SK-N-SH treated with all-trans-retinoic acid at 6 μM for 48 hours (cell line): ENCODE measurements at regions not wholly inside any gene's neighbourhood (a gene's known extent, or its start where the extent isn't known, plus 50 kb on each side); places are given as distances from the start of the nearest gene placed in this dataset.

ENCODE experiments used
- ATAC-seq: fragments of 200-7000 bp; cut with Tn5 transposase; 3 replicates; pipeline ENCODE4 v1.9.1; 2020; ENCODE audit warnings: mild to moderate bottlenecking, moderate library complexity
- ARNTL ChIP-seq: fragments of 450-650 bp; formaldehyde crosslinking; IDR thresholded peaks from 2 replicates; pipeline ENCODE4 v1.5.0; 2020; ENCODE audit warnings: low read depth, mild to moderate bottlenecking, moderate library complexity, borderline replicate concordance
- BACH2 ChIP-seq: fragments of 250-450 bp; sonication (Bioruptor Pico); IDR thresholded peaks from 2 replicates; pipeline ENCODE4 v1.9.0; 2021; ENCODE audit warnings: mild to moderate bottlenecking, borderline replicate concordance
- CSDC2 ChIP-seq: fragments of 250-450 bp; sonication (Bioruptor Pico); IDR thresholded peaks from 2 replicates; pipeline ENCODE4 v1.5.0; 2020; ENCODE audit warnings: mild to moderate bottlenecking, moderate library complexity
- ESRRG ChIP-seq: fragments of 250-450 bp; sonication (Bioruptor Pico); IDR thresholded peaks from 2 replicates; pipeline ENCODE4 v1.6.1; 2021; ENCODE audit warnings: mild to moderate bottlenecking
- GLIS3 ChIP-seq: fragments of 250-450 bp; sonication (Bioruptor Pico); IDR thresholded peaks from 2 replicates; pipeline ENCODE4 v1.5.0; 2020; ENCODE audit warnings: mild to moderate bottlenecking, moderate library complexity
- ISL1 ChIP-seq: fragments of 250-450 bp; sonication (Bioruptor Pico); IDR thresholded peaks from 2 replicates; pipeline ENCODE4 v2.1.2; 2022; ENCODE audit warnings: mild to moderate bottlenecking, moderate library complexity
- OSR1 ChIP-seq: fragments of 250-450 bp; sonication (Bioruptor Pico); IDR thresholded peaks from 2 replicates; pipeline ENCODE4 v1.8.0; 2022; ENCODE audit warnings: moderate library complexity, mild to moderate bottlenecking, inconsistent platforms
- PPARA ChIP-seq: fragments of 250-450 bp; sonication (Bioruptor Pico); IDR thresholded peaks from 2 replicates; pipeline ENCODE4 v1.5.0; 2020; ENCODE audit warnings: mild to moderate bottlenecking, borderline replicate concordance
- RARB ChIP-seq: fragments of 250-450 bp; sonication (Bioruptor Pico); IDR thresholded peaks from 2 replicates; pipeline ENCODE4 v1.8.0; 2021; ENCODE audit warnings: mild to moderate bottlenecking, moderate library complexity
- SNAI2 ChIP-seq: fragments of 250-450 bp; sonication (Bioruptor Pico); IDR thresholded peaks from 2 replicates; pipeline ENCODE4 v1.5.0; 2020; ENCODE audit warnings: mild to moderate bottlenecking, moderate library complexity
- TCF4 ChIP-seq: fragments of 250-450 bp; sonication (Bioruptor Pico); IDR thresholded peaks from 2 replicates; pipeline ENCODE4 v1.8.0; 2021; ENCODE audit warnings: mild to moderate bottlenecking, moderate library complexity, borderline replicate concordance
- TOX ChIP-seq: fragments of 250-450 bp; sonication (Bioruptor Pico); IDR thresholded peaks from 2 replicates; pipeline ENCODE4 v1.8.0; 2021; ENCODE audit warnings: mild to moderate bottlenecking, moderate library complexity, borderline replicate concordance
- ZC3H10 ChIP-seq: fragments of 250-450 bp; sonication (Bioruptor Pico); IDR thresholded peaks from 2 replicates; pipeline ENCODE4 v1.5.1; 2021; ENCODE audit warnings: mild to moderate bottlenecking, moderate library complexity
- ZFP30 ChIP-seq: fragments of 450-650 bp; formaldehyde crosslinking; IDR thresholded peaks from 2 replicates; pipeline ENCODE4 v1.5.0; 2022; ENCODE audit warnings: mild to moderate bottlenecking, moderate library complexity
- ZNF70 ChIP-seq: fragments of 450-650 bp; formaldehyde crosslinking; IDR thresholded peaks from 2 replicates; pipeline ENCODE4 v1.5.0; 2020; ENCODE audit warnings: mild to moderate bottlenecking, moderate library complexity
- ZNF8 ChIP-seq: fragments of 450-650 bp; formaldehyde crosslinking; IDR thresholded peaks from 2 replicates; pipeline ENCODE4 v1.5.0; 2020; ENCODE audit warnings: mild to moderate bottlenecking, moderate library complexity
- TF ChIP-seq, protein P1 (sequence below): fragments of 250-450 bp; sonication (Bioruptor Pico); IDR thresholded peaks from 2 replicates; pipeline ENCODE4 v1.5.1; 2020; ENCODE audit warnings: low read depth, mild to moderate bottlenecking, moderate library complexity
- TF ChIP-seq, protein P2 (sequence below): fragments of 250-450 bp; sonication (Bioruptor Pico); IDR thresholded peaks from 2 replicates; pipeline ENCODE4 v1.5.1; 2021; ENCODE audit warnings: mild to moderate bottlenecking, moderate library complexity
- TF ChIP-seq, protein P3 (sequence below): fragments of 250-450 bp; sonication (Bioruptor Pico); IDR thresholded peaks from 2 replicates; pipeline ENCODE4 v1.8.0; 2021; ENCODE audit warnings: low read depth, mild to moderate bottlenecking, moderate library complexity, borderline replicate concordance

DNA sequence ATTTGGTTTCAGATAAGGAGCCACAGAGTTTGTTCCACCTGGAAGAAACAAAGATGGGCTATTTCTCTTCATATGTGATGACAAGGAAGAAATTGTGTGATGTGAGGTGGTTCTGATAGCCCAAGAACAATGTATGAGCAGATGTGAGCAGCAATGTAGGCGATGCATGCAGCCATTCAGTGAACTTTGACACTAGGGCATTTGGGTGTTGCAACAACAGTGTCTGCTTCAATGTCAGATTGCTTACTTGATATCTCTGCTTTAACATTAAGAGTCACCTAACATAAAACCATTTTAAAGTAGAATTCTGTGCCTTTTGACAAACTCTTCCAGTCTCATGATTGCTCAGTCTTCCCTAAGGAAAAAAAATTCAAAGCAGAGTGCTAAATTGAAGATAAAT is 865.4 kb downstream of the SLITRK6 start:
- TF ChIP-seq CSDC2 (CRISPR knock-in tag) (no peak), SNAI2 (CRISPR knock-in tag) (no peak), ZFP30 (CRISPR knock-in tag) (no peak), ZC3H10 (CRISPR knock-in tag) (no peak), ZNF8 (no peak), OSR1 (CRISPR knock-in tag) (no peak), PPARA (CRISPR knock-in tag) (no peak), BACH2 (CRISPR knock-in tag) (no peak), RARB (CRISPR knock-in tag) (no peak), ARNTL (CRISPR knock-in tag) (no peak), ESRRG (CRISPR knock-in tag) (no peak), TOX (CRISPR knock-in tag) (no peak)
- TF ChIP-seq, protein P1, sequence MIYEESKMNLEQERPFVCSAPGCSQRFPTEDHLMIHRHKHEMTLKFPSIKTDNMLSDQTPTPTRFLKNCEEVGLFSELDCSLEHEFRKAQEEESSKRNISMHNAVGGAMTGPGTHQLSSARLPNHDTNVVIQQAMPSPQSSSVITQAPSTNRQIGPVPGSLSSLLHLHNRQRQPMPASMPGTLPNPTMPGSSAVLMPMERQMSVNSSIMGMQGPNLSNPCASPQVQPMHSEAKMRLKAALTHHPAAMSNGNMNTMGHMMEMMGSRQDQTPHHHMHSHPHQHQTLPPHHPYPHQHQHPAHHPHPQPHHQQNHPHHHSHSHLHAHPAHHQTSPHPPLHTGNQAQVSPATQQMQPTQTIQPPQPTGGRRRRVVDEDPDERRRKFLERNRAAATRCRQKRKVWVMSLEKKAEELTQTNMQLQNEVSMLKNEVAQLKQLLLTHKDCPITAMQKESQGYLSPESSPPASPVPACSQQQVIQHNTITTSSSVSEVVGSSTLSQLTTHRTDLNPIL (CRISPR knock-in tag), result no peak
- TF ChIP-seq, protein P2, sequence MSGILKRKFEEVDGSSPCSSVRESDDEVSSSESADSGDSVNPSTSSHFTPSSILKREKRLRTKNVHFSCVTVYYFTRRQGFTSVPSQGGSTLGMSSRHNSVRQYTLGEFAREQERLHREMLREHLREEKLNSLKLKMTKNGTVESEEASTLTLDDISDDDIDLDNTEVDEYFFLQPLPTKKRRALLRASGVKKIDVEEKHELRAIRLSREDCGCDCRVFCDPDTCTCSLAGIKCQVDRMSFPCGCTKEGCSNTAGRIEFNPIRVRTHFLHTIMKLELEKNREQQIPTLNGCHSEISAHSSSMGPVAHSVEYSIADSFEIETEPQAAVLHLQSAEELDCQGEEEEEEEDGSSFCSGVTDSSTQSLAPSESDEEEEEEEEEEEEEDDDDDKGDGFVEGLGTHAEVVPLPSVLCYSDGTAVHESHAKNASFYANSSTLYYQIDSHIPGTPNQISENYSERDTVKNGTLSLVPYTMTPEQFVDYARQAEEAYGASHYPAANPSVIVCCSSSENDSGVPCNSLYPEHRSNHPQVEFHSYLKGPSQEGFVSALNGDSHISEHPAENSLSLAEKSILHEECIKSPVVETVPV (CRISPR knock-in tag), result no peak
- ATAC-seq, result no peak

DNA sequence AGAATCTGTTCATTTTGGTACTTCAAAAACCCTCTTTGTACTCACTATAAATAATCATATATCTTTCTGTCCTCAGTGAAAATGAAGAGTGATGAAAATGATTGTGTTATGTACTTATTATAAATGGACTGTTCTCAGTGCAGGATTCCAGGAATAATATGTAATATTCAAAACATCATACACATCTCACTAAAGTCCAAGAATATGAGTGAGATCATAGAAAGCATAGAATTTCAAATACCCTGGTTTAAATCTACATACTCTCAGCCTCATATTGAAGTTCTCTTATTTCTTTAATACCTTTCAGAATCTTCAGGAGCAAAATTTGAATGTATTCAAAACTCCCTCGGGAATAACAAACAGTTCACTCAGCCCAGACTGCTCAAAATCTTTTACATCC is 868.0 kb downstream of the SLITRK6 start:
- TF ChIP-seq GLIS3 (CRISPR knock-in tag), result no peak
- TF ChIP-seq, protein P3, sequence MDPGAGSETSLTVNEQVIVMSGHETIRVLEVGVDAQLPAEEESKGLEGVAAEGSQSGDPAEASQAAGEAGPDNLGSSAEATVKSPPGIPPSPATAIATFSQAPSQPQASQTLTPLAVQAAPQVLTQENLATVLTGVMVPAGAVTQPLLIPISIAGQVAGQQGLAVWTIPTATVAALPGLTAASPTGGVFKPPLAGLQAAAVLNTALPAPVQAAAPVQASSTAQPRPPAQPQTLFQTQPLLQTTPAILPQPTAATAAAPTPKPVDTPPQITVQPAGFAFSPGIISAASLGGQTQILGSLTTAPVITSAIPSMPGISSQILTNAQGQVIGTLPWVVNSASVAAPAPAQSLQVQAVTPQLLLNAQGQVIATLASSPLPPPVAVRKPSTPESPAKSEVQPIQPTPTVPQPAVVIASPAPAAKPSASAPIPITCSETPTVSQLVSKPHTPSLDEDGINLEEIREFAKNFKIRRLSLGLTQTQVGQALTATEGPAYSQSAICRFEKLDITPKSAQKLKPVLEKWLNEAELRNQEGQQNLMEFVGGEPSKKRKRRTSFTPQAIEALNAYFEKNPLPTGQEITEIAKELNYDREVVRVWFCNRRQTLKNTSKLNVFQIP, result no peak
- TF ChIP-seq TCF4, result no peak
- no peak for ATAC-seq

DNA sequence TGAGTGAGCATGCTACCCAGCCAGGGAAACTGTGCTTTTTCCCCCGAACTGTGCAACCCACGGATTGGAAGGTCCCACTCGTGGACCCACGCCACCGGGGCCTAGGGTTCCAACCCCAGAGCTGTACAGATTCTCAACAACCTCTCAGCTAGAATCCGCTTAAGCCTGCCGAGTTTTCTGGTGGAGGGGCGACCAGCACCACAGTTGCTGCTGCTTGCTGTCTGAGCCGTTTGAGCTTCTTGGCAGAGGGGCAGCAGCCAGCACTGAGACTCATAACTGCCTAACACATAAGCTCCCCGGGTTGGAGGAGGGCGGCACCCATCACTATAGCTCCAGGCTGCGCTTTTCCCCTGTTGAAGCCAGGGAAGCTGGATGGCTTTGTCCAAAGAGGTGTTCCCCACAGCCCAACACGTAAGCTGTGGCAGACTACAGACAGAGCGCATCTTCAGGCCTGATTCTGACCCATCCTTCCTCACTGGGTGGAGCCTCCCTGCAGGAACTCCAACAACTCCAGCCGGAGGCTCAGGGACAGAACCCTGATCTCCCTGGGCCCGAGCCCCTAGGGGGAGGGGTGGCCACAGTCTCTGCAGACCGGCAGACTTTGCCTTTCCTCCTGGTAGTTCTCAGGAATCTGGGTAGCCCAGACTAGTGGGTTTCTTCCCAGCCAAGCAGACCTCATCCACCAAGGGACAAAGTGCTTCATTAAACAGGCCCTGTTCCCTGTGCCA is 871.6 kb downstream of the SLITRK6 start:
- no peak for ATAC-seq
- TF ChIP-seq ZNF8, result no peak

DNA sequence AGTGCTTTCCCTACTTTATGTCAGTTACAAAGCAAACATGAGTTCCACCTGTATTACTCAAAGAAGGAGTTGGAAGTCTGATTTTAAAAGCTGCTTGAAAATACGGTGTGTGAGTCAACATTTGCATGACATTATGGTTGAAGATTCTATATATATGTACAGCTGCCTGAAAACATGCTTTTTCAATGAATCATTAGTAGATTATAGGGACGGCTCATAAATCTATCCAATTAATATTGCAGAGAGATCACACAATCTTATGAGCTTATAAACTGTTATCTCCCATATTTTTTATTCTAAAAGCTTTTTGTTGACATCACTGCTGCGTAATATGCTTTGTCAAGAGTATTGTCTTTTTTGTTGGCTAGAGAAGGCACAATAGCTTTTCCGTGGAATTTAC is 873.8 kb downstream of the SLITRK6 start:
- ATAC-seq, result peak; percentile 67
- TF ChIP-seq, protein P2 (CRISPR knock-in tag), result peak; percentile 57; the same call in 1 of the 2 replicates
- TF ChIP-seq ZC3H10 (CRISPR knock-in tag), result no peak
- 0 out of 2 replicates have a peak, but pooled peaks have one; percentile 20 for TF ChIP-seq TOX (CRISPR knock-in tag)
- TF ChIP-seq, protein P1 (CRISPR knock-in tag), result 0 out of 2 replicates have a peak, but pooled peaks have one; percentile 57
- peak; percentile 91 for TF ChIP-seq ISL1 (CRISPR knock-in tag)
- TF ChIP-seq, all 23 proteins: peak for 4

DNA sequence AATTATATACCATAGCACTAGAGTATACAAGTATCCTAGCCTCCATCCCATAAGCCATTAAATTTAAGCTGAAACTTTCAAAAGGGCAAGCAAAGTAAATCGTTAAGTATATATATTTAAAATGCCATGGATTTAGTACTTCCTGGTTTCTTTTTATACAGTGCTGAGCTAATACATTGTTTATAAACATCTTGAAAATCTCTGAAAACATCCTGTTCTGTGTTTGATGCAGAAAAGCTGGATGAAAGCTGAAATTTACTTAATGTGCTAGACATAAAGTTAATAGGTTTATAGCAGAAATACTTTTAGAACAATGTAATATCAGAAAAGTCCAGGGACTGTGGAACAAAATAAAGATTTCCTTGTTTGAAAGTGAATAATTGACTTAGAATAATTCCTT is 875.4 kb downstream of the SLITRK6 start:
- ATAC-seq, result no peak
- TF ChIP-seq, protein P1 (CRISPR knock-in tag), result no peak
- TF ChIP-seq ARNTL (CRISPR knock-in tag) (no peak), PPARA (CRISPR knock-in tag) (no peak), ZNF70 (CRISPR knock-in tag) (no peak), OSR1 (CRISPR knock-in tag) (no peak), ESRRG (CRISPR knock-in tag) (no peak), ZC3H10 (CRISPR knock-in tag) (no peak), GLIS3 (CRISPR knock-in tag) (no peak), ZNF8 (no peak), RARB (CRISPR knock-in tag) (no peak)
- TF ChIP-seq, protein P2 (CRISPR knock-in tag), result no peak
- TF ChIP-seq, protein P3, result no peak
